GM19438 (cell line): ENCODE measurements at regions not wholly inside any gene's neighbourhood (a gene's known extent, or its start where the extent isn't known, plus 50 kb on each side); places are given as distances from the start of the nearest gene placed in this dataset.
"Not testable (repeated sequence)": the region's sequence is repeated elsewhere in the genome, so short reads cannot be mapped to it uniquely, and the experiment has no call there.

Experiments
- ATAC-seq: cut with Tn5 transposase; IDR thresholded peaks from one replicate; pipeline ENCODE4 v1.9.1; 2021; ENCODE audit warnings: low read depth; ENCODE audit not compliant: unreplicated experiment

GRCh38 chr10:55966101-55966500 is 395.0 kb downstream of the ZWINT start:
- no peak for ATAC-seq

GRCh38 chr10:55943403-55943802 is 417.7 kb downstream of the ZWINT start:
- ATAC-seq = no peak

- no peak for ATAC-seq
Measured at GRCh38 chr10:55929291-55929690, 431.8 kb downstream of the ZWINT start.

GRCh38 chr10:55899472-55900147 is 461.4 kb downstream of the ZWINT start:
- not testable (repeated sequence) for ATAC-seq

- no peak for ATAC-seq
Measured at GRCh38 chr10:55897490-55897921, 463.6 kb downstream of the ZWINT start.

GRCh38 chr10:55892276-55892675 is 468.8 kb downstream of the ZWINT start:
- ATAC-seq = no peak

GRCh38 chr10:55881588-55881987 is 479.5 kb downstream of the ZWINT start:
- ATAC-seq = no peak

GRCh38 chr10:55873485-55873884 is 487.6 kb downstream of the ZWINT start:
- no peak for ATAC-seq

GRCh38 chr10:55870186-55870585 is 490.9 kb downstream of the ZWINT start:
- ATAC-seq = no peak

- ATAC-seq = no peak
Measured at GRCh38 chr10:55867848-55868247, 493.2 kb downstream of the ZWINT start.

- ATAC-seq = no peak
Measured at GRCh38 chr10:55858730-55859129, 502.3 kb downstream of the ZWINT start.

- ATAC-seq = no peak
Measured at GRCh38 chr10:55852900-55853299, 508.2 kb downstream of the ZWINT start.

- no peak for ATAC-seq
Measured at GRCh38 chr10:55837273-55837672, 523.8 kb downstream of the ZWINT start.

GRCh38 chr10:55822096-55822495 is 539.0 kb downstream of the ZWINT start:
- ATAC-seq = no peak

- ATAC-seq = no peak
Measured at GRCh38 chr10:55820478-55820877, 540.6 kb downstream of the ZWINT start.

GRCh38 chr10:55820071-55820470 is 541.0 kb downstream of the ZWINT start:
- no peak for ATAC-seq

GRCh38 chr10:55813451-55814170 is 547.4 kb downstream of the ZWINT start:
- no peak for ATAC-seq

- no peak for ATAC-seq
Measured at GRCh38 chr10:55803055-55803454, 558.0 kb downstream of the ZWINT start.

- ATAC-seq = no peak
Measured at GRCh38 chr10:55801353-55801661, 559.8 kb downstream of the ZWINT start.

GRCh38 chr10:55800602-55801352 is 560.3 kb downstream of the ZWINT start:
- no peak for ATAC-seq

GRCh38 chr10:55793024-55793423 is 568.0 kb downstream of the ZWINT start:
- ATAC-seq = no peak

GRCh38 chr10:55790276-55790675 is 570.8 kb downstream of the ZWINT start:
- ATAC-seq = not testable (repeated sequence)
